ENCODE measurements at regions not wholly inside any gene's neighbourhood (a gene's known extent, or its start where the extent isn't known, plus 50 kb on each side); places are given as distances from the start of the nearest gene placed in this dataset.

- TF ChIP-seq POLR2A (IDR thresholded peaks at IDR 0.05) (no peak), CTCF (IDR thresholded peaks at IDR 0.05) (no peak)
These were observed 147.1 kb upstream of the SOX1 start for GRCh38 chr13:111919849-111920248.
